ENCODE measurements at regions not wholly inside any gene's neighbourhood (a gene's known extent, or its start where the extent isn't known, plus 50 kb on each side); places are given as distances from the start of the nearest gene placed in this dataset.

GRCh38 chr16:82439678-82440293 is 187.0 kb upstream of the CDH13 start:
- Histone ChIP-seq H3K4me3 (replicated peaks in 1 of 3; ENCODE audit: insufficient read depth in 1 of 3, low read depth in 2 of 3, low read length in 3 of 3) (no peak overlapping the region), H3K79me2 (ENCODE audit: insufficient read depth, low read length) (no peaks in the 10 kb centered on the region), H3K9me3 (ENCODE audit: low read length) (no peaks in the 10 kb centered on the region), H2AFZ (ENCODE audit: low read length) (no peak overlapping the region), H4K20me1 (ENCODE audit: insufficient read depth, low read length) (no peaks in the 10 kb centered on the region), H3K9ac (ENCODE audit: insufficient read depth, low read depth, low read length) (no peak overlapping the region), H3K27me3 (ENCODE audit: control insufficient read depth in 1 of 2, insufficient read depth in 2 of 2, low read length in 2 of 2) (no peaks in the 10 kb centered on the region; a peak in 1 of 5 replicates), H3K36me3 (replicated peaks in 1 of 2; ENCODE audit: control insufficient read depth in 1 of 2, insufficient read depth in 2 of 2, low read length in 2 of 2) (no peaks in the 10 kb centered on the region), H3K4me1 (ENCODE audit: insufficient read depth, low read length) (no peaks in the 10 kb centered on the region), H3K4me2 (ENCODE audit: low read depth, low read length) (no peak overlapping the region), H3K27ac (ENCODE audit: extremely low read length, insufficient read depth, low read length) (no peak overlapping the region)
- TF ChIP-seq ZNF331 (CRISPR knock-in tag; IDR thresholded peaks at IDR 0.05) = no peak
- TF ChIP-seq ZBTB37 (CRISPR knock-in tag; IDR thresholded peaks at IDR 0.05) = no peak
- no peak for TF ChIP-seq ZBTB26 (CRISPR knock-in tag; IDR thresholded peaks at IDR 0.05; ENCODE audit: borderline replicate concordance)
- TF ChIP-seq CTCF (CRISPR knock-in tag; IDR thresholded peaks at IDR 0.05) = peak; percentile 57
- TF ChIP-seq ZBTB14 (CRISPR knock-in tag; IDR thresholded peaks at IDR 0.05) = no peak
- TF ChIP-seq ZNF235 (CRISPR knock-in tag; IDR thresholded peaks at IDR 0.05; ENCODE audit: borderline replicate concordance) = no peak
- 0 out of 2 replicates have a peak, but pooled peaks have one; percentile 48 for TF ChIP-seq SETDB1 (CRISPR knock-in tag; IDR thresholded peaks at IDR 0.05; ENCODE audit: borderline replicate concordance)
- TF ChIP-seq CHCHD3 (CRISPR knock-in tag; IDR thresholded peaks at IDR 0.05) = no peak
- TF ChIP-seq SMC3 (IDR thresholded peaks at IDR 0.05; ENCODE audit: low read length) = peak; percentile 8; the same call in 1 of the 2 replicates
- TF ChIP-seq ZNF562 (CRISPR knock-in tag; IDR thresholded peaks at IDR 0.05; ENCODE audit: borderline replicate concordance) = no peak
- no peak for TF ChIP-seq HDAC1 (CRISPR knock-in tag; IDR thresholded peaks at IDR 0.05)
- TF ChIP-seq ZNF570 (CRISPR knock-in tag; IDR thresholded peaks at IDR 0.05; ENCODE audit: borderline replicate concordance) = no peak
- peak; percentile 26 for TF ChIP-seq STAG1 (CRISPR knock-in tag; IDR thresholded peaks at IDR 0.05)
- TF ChIP-seq ZNF564 (CRISPR knock-in tag; IDR thresholded peaks at IDR 0.05) = no peak
- TF ChIP-seq KDM2A (CRISPR knock-in tag; IDR thresholded peaks at IDR 0.05; ENCODE audit: borderline replicate concordance, low read depth) = no peak
- ChIA-PET CTCF (ENCODE audit: low intra/inter-chr PET ratio, low total read pairs) (no interaction called here), POLR2A (no interaction called here)
- in situ Hi-C loops (cut with HindIII; ENCODE audit: extremely low pct_ligation_motif_present, low pct_unique_long_range_greater_than_20kb) (no loop called here), intact Hi-C loops (cut with micrococcal nuclease; ENCODE audit: unreplicated experiment) (no loop called here)
- 15% methylated on average over 7 of the region's 7 CpGs for WGBS (ENCODE audit: low lambda C conversion rate)
- FAIRE-seq (peak; percentile 72), DNase-seq (ENCODE audit: low spot score) (peak; percentile 9), ATAC-seq (peak; percentile 97)
- BruUV-seq (replicated peaks) = no TSS peak
